Right lobe of liver (tissue), 4 donors: ENCODE measurements at regions not wholly inside any gene's neighbourhood (a gene's known extent, or its start where the extent isn't known, plus 50 kb on each side); places are given as distances from the start of the nearest gene placed in this dataset.

Source experiments
- CTCF ChIP-seq, 4 donors: fragments of 200-600 bp in 3 of 4; fragments of 450-650 bp in 1 of 4; IDR thresholded peaks; one replicate each; pipeline versions ENCODE4 v1.5.1 to v1.8.0; 2016 to 2022; ENCODE audit warnings: antibody characterized with exemption in 4 of 4, mild to moderate bottlenecking in 2 of 4
- POLR2A ChIP-seq: fragments of 450-650 bp; IDR thresholded peaks from one replicate; pipeline ENCODE4 v1.6.1; 2017; ENCODE audit warnings: antibody characterized with exemption, mild to moderate bottlenecking
- donor health status: DM: no; HTN: no; CAD: no.
- donor health status: DM: no; HTN: no; CAD: no.
- donor health status: DM: no; HTN: yes; CAD: no.

- TF ChIP-seq POLR2A (no peak), CTCF (IDR thresholded peaks at IDR 0.05) (no peak)
Observed at GRCh38 chr2:189367343-189367742, 73.9 kb upstream of the WDR75 start.
